Breast epithelium (tissue), 4 donors: ENCODE measurements at regions not wholly inside any gene's neighbourhood (a gene's known extent, or its start where the extent isn't known, plus 50 kb on each side); places are given as distances from the start of the nearest gene placed in this dataset.

ENCODE experiments used
- DNase-seq, 2 donors: peaks; one replicate each; pipeline ENCODE4 v3.0.0-alpha.2; 2019; ENCODE audit warnings: low spot score in 2 of 2
- H3K27ac ChIP-seq, 2 donors: fragments of 200-600 bp; sonication (generic) in 1 of 2; one replicate each; pipeline ENCODE4 v1.5.1; 2016 to 2019; ENCODE audit warnings: mild to moderate bottlenecking in 1 of 2
- H3K27me3 ChIP-seq, 2 donors: fragments of 200-600 bp; sonication (generic) in 1 of 2; one replicate each; pipeline versions ENCODE4 v1.5.1 to v1.6.0; 2017 to 2019; ENCODE audit warnings: control low read depth in 1 of 2, mild to moderate bottlenecking in 1 of 2
- H3K36me3 ChIP-seq: fragments of 200-600 bp; one replicate; pipeline ENCODE4 v1.5.1; 2019
- H3K4me1 ChIP-seq, 2 donors: fragments of 200-600 bp; sonication (generic); one replicate each; pipeline ENCODE4 v1.5.1; 2016 to 2019; ENCODE audit warnings: control low read depth in 1 of 2
- H3K4me3 ChIP-seq, 3 donors: fragments of 200-600 bp; sonication (generic); 1 replicate in 2 of 3; 2 replicates in 1 of 3; pipeline ENCODE4 v1.5.1; 2016 to 2019; ENCODE audit warnings: mild to moderate bottlenecking in 3 of 3, moderate library complexity in 2 of 3
- H3K9me3 ChIP-seq, 2 donors: fragments of 200-600 bp; sonication (generic) in 1 of 2; one replicate each; pipeline ENCODE4 v1.5.1; 2016 to 2019; ENCODE audit warnings: control low read depth in 1 of 2
- POLR2A ChIP-seq: fragments of 450-650 bp; IDR thresholded peaks from one replicate; pipeline ENCODE4 v1.6.1; 2016; ENCODE audit warnings: antibody characterized with exemption, mild to moderate bottlenecking, moderate library complexity
- POLR2AphosphoS5 ChIP-seq, 3 donors: sonication (generic); formaldehyde crosslinking; IDR thresholded peaks; one replicate each; pipeline ENCODE4 v1.6.1; 2017; ENCODE audit warnings: antibody characterized with exemption in 3 of 3
- intact Hi-C: fragments of 100-400 bp; cut with DNase I; formaldehyde crosslinking; loops from one replicate; pipeline ENCODE4 v1.15.1; 2023; ENCODE audit warnings: low total_unique reads
- TF ChIP-seq, protein P1 (sequence below), 3 donors: fragments of 450-650 bp; IDR thresholded peaks; one replicate each; pipeline ENCODE4 v1.5.1; 2016 to 2017; ENCODE audit warnings: antibody characterized with exemption in 3 of 3, mild to moderate bottlenecking in 3 of 3, moderate library complexity in 3 of 3

DNA sequence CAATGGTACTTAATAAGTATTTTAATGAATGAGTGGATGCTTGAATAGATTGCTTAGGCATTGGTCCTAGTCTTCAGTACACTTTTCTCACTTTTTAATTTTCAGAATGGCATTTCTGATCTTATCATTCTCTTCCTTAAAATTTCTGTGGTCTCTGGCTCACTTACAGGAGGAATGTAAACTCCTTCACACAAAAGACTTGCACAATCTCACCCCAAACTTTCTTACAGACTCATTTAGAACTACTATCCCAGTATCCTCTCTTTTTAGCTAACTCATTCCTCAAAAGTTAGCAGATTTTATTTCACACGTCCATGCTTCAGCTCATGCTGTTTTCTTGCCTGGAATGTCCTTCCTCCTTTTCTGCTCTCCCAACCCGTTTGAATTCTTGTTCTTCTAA lies 350.1 kb downstream of the GRXCR1 start:
- Histone ChIP-seq H3K36me3 (no peaks in the 10 kb centered on the region), H3K4me3 (no peak overlapping the region), H3K4me1 (no peaks in the 10 kb centered on the region), H3K27me3 (no peaks in the 10 kb centered on the region), H3K9me3 (no peaks in the 10 kb centered on the region), H3K27ac (no peak overlapping the region)
- DNase-seq = no peak
- TF ChIP-seq, protein P1, sequence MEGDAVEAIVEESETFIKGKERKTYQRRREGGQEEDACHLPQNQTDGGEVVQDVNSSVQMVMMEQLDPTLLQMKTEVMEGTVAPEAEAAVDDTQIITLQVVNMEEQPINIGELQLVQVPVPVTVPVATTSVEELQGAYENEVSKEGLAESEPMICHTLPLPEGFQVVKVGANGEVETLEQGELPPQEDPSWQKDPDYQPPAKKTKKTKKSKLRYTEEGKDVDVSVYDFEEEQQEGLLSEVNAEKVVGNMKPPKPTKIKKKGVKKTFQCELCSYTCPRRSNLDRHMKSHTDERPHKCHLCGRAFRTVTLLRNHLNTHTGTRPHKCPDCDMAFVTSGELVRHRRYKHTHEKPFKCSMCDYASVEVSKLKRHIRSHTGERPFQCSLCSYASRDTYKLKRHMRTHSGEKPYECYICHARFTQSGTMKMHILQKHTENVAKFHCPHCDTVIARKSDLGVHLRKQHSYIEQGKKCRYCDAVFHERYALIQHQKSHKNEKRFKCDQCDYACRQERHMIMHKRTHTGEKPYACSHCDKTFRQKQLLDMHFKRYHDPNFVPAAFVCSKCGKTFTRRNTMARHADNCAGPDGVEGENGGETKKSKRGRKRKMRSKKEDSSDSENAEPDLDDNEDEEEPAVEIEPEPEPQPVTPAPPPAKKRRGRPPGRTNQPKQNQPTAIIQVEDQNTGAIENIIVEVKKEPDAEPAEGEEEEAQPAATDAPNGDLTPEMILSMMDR (IDR thresholded peaks at IDR 0.05) = no peak
- TF ChIP-seq POLR2A = no peak
- TF ChIP-seq POLR2AphosphoS5 (IDR thresholded peaks at IDR 0.05) = no peak
- intact Hi-C loops = no loop called here

DNA sequence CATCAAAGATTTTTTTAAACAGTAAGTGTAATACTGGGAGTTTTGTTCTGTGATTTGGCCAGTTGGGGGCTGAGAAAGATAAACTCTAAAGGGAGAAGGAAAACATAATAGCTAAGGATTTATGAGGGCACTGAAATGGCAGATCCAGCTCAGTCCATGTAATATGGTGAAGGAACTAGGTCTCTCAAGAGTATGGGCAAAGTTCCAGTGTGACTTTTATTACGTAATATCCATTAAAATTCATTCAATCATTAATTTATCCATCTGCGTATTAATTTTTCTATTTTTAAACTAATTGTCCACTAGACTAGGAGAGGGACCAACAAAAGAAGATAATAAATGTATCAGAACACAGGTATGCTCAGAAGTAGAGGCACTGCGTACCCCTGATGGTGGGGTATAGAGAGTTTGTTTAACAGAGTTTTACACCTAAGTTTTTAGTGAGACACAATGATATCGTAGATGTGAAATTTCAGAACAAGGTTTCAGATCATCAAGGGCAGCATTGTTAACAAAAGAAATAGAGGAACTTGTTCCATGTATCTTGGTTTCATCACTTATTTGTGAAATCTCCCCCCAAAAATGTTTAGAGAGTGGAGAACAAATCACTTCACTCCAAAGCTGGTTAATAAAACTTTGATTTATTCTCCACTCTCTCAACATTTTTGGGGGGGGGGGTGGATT lies 351.1 kb downstream of the GRXCR1 start:
- no peak overlapping the region for H3K27ac ChIP-seq
- no peaks in the 10 kb centered on the region for H3K36me3 ChIP-seq
- TF ChIP-seq, protein P1 (IDR thresholded peaks at IDR 0.05) = no peak
- TF ChIP-seq POLR2AphosphoS5 (IDR thresholded peaks at IDR 0.05) (no peak), POLR2A (no peak)
- intact Hi-C loops = no loop called here
- H3K9me3 ChIP-seq = no peaks in the 10 kb centered on the region
- H3K4me3 ChIP-seq = no peak overlapping the region
- no peaks in the 10 kb centered on the region for H3K4me1 ChIP-seq
- no peaks in the 10 kb centered on the region for H3K27me3 ChIP-seq
- no peak for DNase-seq

DNA sequence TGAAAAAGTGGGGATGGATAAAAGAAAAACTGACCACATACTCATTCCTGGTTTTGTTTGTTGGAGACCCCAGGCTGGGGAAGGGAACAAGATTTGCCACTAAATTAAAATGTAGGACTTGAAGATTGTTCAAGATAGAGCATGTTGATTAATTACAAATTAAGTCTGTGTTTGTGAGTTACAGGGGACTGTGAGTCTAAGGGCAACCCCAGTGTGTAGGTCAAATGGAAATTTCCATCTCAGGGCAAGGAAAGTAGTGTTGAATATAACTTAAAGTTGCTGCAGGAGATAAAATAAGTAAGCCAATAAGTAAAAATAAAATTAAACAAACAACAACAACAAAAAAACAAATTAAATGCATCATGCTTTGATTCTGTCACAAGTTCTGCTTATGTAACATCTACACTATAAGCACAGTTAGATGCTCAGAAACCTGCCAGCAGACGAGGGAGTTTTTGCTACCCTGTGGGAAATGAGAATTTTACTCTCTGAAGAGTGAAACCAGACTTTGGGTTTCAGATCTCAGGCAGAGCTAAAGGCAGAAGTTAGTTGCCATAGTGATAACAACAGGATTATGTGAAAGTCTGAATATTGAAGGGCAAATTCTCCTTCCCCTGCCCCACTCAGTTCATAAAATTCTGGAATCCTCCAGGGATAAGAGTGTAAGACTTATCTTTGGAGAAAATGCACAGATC lies 352.3 kb downstream of the GRXCR1 start:
- H3K27me3 ChIP-seq = no peaks in the 10 kb centered on the region
- intact Hi-C loops = no loop called here
- no peaks in the 10 kb centered on the region for H3K4me1 ChIP-seq

DNA sequence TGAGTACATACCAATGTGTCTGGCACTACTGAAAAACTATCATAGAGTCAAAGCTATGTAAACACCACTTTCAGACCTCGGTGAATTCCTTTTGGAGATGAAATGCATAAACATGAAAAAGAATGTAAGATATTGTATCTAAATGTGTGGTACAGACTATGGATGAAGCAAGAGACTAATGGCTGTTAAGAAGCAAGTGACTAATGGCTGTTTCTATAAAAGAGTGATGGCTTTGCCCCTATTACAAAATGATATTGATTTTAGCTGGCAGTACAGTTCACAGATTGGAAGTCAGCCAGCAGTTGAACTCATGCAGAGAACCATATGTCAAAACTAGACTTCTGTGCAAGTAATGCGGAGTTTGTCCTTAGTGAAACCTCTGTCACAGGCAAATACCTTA lies 359.3 kb downstream of the GRXCR1 start:
- TF ChIP-seq POLR2A = no peak
- no peak for TF ChIP-seq POLR2AphosphoS5 (IDR thresholded peaks at IDR 0.05)
- TF ChIP-seq, protein P1 (IDR thresholded peaks at IDR 0.05) = no peak
- no peaks in the 10 kb centered on the region for H3K36me3 ChIP-seq
- no peaks in the 10 kb centered on the region for H3K27me3 ChIP-seq
- intact Hi-C loops = no loop called here
- H3K4me3 ChIP-seq = no peak overlapping the region
- DNase-seq = no peak
- peaks cover 0 to 7% of the 10 kb centered on the region in 2 donors for H3K9me3 ChIP-seq
- no peaks in the 10 kb centered on the region for H3K4me1 ChIP-seq
- no peak overlapping the region for H3K27ac ChIP-seq

More for the DNA sequence above, 352.3 kb downstream of the GRXCR1 start:
- Histone ChIP-seq H3K4me3 (no peak overlapping the region), H3K27ac (no peak overlapping the region), H3K36me3 (no peaks in the 10 kb centered on the region), H3K9me3 (no peaks in the 10 kb centered on the region)
- TF ChIP-seq POLR2AphosphoS5 (IDR thresholded peaks at IDR 0.05) = no peak
- no peak for TF ChIP-seq POLR2A
- TF ChIP-seq, protein P1 (IDR thresholded peaks at IDR 0.05) = no peak
- no peak for DNase-seq

DNA sequence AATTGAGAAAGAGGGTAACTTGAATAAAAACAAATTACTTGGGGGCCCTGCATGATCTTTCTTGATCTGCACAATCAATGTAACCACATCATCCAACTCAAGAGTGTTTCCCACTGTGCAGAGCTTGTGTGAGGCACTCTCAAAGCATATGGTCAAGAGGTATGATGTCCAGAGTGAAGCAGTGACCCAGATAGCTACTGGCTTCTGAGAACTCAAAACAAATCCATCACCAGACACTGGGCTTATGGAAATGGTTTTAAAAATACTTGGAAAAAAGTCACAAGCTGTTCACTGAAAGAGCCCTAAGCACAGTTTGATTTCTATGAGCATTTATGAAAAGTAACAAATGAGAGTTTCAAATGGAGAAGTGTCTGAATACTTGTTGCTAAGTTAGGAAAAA lies 361.0 kb downstream of the GRXCR1 start:
- Histone ChIP-seq H3K9me3 (peaks cover 0 to 14% of the 10 kb centered on the region in 2 donors), H3K36me3 (no peaks in the 10 kb centered on the region), H3K27ac (no peak overlapping the region), H3K27me3 (no peaks in the 10 kb centered on the region), H3K4me1 (no peaks in the 10 kb centered on the region), H3K4me3 (no peak overlapping the region)
- no peak for DNase-seq
- TF ChIP-seq POLR2AphosphoS5 (IDR thresholded peaks at IDR 0.05) = no peak
- TF ChIP-seq POLR2A = no peak
- TF ChIP-seq, protein P1 (IDR thresholded peaks at IDR 0.05) = no peak
- intact Hi-C loops = no loop called here
